ENCODE measurements at regions not wholly inside any gene's neighbourhood (a gene's known extent, or its start where the extent isn't known, plus 50 kb on each side); places are given as distances from the start of the nearest gene placed in this dataset.
A peak's percentile ranks its signal among the peaks of the same experiment; 100 is the strongest.

GRCh38 chr4:181189751-181190150 lies 1053.5 kb upstream of the TENM3 start:
- DNase-seq: no peak

GRCh38 chr4:181193131-181193930 lies 1049.9 kb upstream of the TENM3 start:
- no peak for DNase-seq

- DNase-seq: no peak
These were observed 1049.1 kb upstream of the TENM3 start for GRCh38 chr4:181194096-181194495.

- no peak for DNase-seq
These were observed 1043.1 kb upstream of the TENM3 start for GRCh38 chr4:181200076-181200475.

- DNase-seq: peak; percentile 1
These were observed 1041.0 kb upstream of the TENM3 start for GRCh38 chr4:181202240-181202639.

GRCh38 chr4:181204109-181204508 lies 1039.1 kb upstream of the TENM3 start:
- DNase-seq: no peak

- no peak for DNase-seq
These were observed 1029.7 kb upstream of the TENM3 start for GRCh38 chr4:181213551-181213950.

- DNase-seq: no peak
These were observed 1026.7 kb upstream of the TENM3 start for GRCh38 chr4:181216501-181216900.

- DNase-seq: no peak
These were observed 1023.3 kb upstream of the TENM3 start for GRCh38 chr4:181219783-181220416.

GRCh38 chr4:181224852-181225251 lies 1018.4 kb upstream of the TENM3 start:
- no peak for DNase-seq

GRCh38 chr4:181225616-181226261 lies 1017.5 kb upstream of the TENM3 start:
- no peak for DNase-seq

- no peak for DNase-seq
These were observed 1008.1 kb upstream of the TENM3 start for GRCh38 chr4:181234951-181235680.

- DNase-seq: no peak
These were observed 997.9 kb upstream of the TENM3 start for GRCh38 chr4:181245326-181245725.

GRCh38 chr4:181249031-181249430 lies 994.2 kb upstream of the TENM3 start:
- no peak for DNase-seq

- no peak for DNase-seq
These were observed 988.4 kb upstream of the TENM3 start for GRCh38 chr4:181254771-181255170.

- DNase-seq: no peak
These were observed 984.6 kb upstream of the TENM3 start for GRCh38 chr4:181258569-181258968.

- DNase-seq: no peak
These were observed 984.0 kb upstream of the TENM3 start for GRCh38 chr4:181259081-181259709.

GRCh38 chr4:181261279-181261678 lies 981.9 kb upstream of the TENM3 start:
- DNase-seq: peak; percentile 1

- peak; percentile 1 for DNase-seq
These were observed 978.3 kb upstream of the TENM3 start for GRCh38 chr4:181264893-181265292.

GRCh38 chr4:181265370-181265769 lies 977.8 kb upstream of the TENM3 start:
- no peak for DNase-seq

GRCh38 chr4:181271116-181271640 lies 972.0 kb upstream of the TENM3 start:
- DNase-seq: no peak

- DNase-seq: no peak
These were observed 970.8 kb upstream of the TENM3 start for GRCh38 chr4:181272422-181272821.

- no peak for DNase-seq
These were observed 964.3 kb upstream of the TENM3 start for GRCh38 chr4:181278941-181279340.
